A673 (cell line): ENCODE measurements at regions not wholly inside any gene's neighbourhood (a gene's known extent, or its start where the extent isn't known, plus 50 kb on each side); places are given as distances from the start of the nearest gene placed in this dataset.

Source experiments
- BruUV-seq: library from RNA; stranded (reverse); fragments of 400-500 nt; replicated peaks from 2 replicates; lab custom pipeline; 2021; lab: Mats Ljungman, UMichigan
- CTCF ChIA-PET: fragments of 300-600 bp; sonication (Branson Sonifier 250); formaldehyde crosslinking; loops from one replicate; lab custom pipeline; 2022; ENCODE audit warnings: antibody characterized with exemption; lab: Charles Lee
- POLR2A ChIA-PET: fragments of 300-600 bp; sonication (Branson Sonifier 250); formaldehyde crosslinking; loops from one replicate; lab custom pipeline; 2022; ENCODE audit warnings: antibody characterized with exemption; ENCODE audit not compliant: low non-redundant PET; lab: Charles Lee
- DNase-seq: peaks from one replicate; pipeline ENCODE4 v3.0.0-alpha.2; 2015; ENCODE audit warnings: low spot score
- H3K27ac ChIP-seq: fragments of 200-600 bp; sonication (generic); 2 replicates; pipeline ENCODE4 v1.5.1; 2016; ENCODE audit warnings: mixed run types, low read depth, mild to moderate bottlenecking, mixed read lengths, antibody characterized with exemption, low read length; ENCODE audit not compliant: poor library complexity, severe bottlenecking
- H3K27me3 ChIP-seq: fragments of 200-600 bp; sonication (generic); replicated peaks from 2 replicates; pipeline ENCODE4 v1.6.1; 2017; ENCODE audit warnings: mixed run types, low read depth, mild to moderate bottlenecking, mixed read lengths, antibody characterized with exemption, low read length; ENCODE audit not compliant: insufficient read depth, poor library complexity
- H3K36me3 ChIP-seq: fragments of 200-600 bp; sonication (generic); 2 replicates; pipeline ENCODE4 v1.6.1; 2016; ENCODE audit warnings: mixed run types, mild to moderate bottlenecking, mixed read lengths, antibody characterized with exemption, low read length; ENCODE audit not compliant: insufficient read depth, poor library complexity, severe bottlenecking
- H3K4me1 ChIP-seq: fragments of 200-600 bp; sonication (generic); 2 replicates; pipeline ENCODE4 v1.6.1; 2017; ENCODE audit warnings: mixed run types, mild to moderate bottlenecking, mixed read lengths, antibody characterized with exemption, low read length; ENCODE audit not compliant: insufficient read depth, poor library complexity, severe bottlenecking
- H3K4me3 ChIP-seq: fragments of 200-600 bp; sonication (generic); 2 replicates; pipeline ENCODE4 v1.5.1; 2016; ENCODE audit warnings: low read depth, mixed run types, mild to moderate bottlenecking, mixed read lengths, low read length; ENCODE audit not compliant: poor library complexity, severe bottlenecking
- H3K9me3 ChIP-seq: fragments of 200-600 bp; sonication (generic); 2 replicates; pipeline ENCODE4 v1.6.1; 2016; ENCODE audit warnings: mixed run types, low read depth, mild to moderate bottlenecking, mixed read lengths, antibody characterized with exemption, low read length; ENCODE audit not compliant: poor library complexity, severe bottlenecking
- CTCF ChIP-seq: fragments of 300-800, 200-600 bp; sonication (generic); conservative IDR thresholded peaks from 2 replicates; pipeline ENCODE4 v1.5.1; 2017; ENCODE audit warnings: low read depth, mild to moderate bottlenecking, antibody characterized with exemption, low read length, moderate library complexity, mixed read lengths
- EZH2 ChIP-seq: fragments of 200-600 bp; sonication (generic); IDR thresholded peaks from 2 replicates; pipeline ENCODE4 v1.6.1; 2017; ENCODE audit warnings: borderline replicate concordance, low read depth, mild to moderate bottlenecking, mixed read lengths, antibody characterized with exemption, low read length; ENCODE audit not compliant: poor library complexity, severe bottlenecking
- intact Hi-C: fragments of 100-400 bp; cut with micrococcal nuclease; formaldehyde crosslinking; loops from one replicate; pipeline ENCODE4 v1.10.0; 2022; ENCODE audit not compliant: unreplicated experiment

- Histone ChIP-seq H3K36me3 (no peaks in the 10 kb centered on the region), H3K27ac (no peak overlapping the region), H3K27me3 (no peaks in the 10 kb centered on the region), H3K4me3 (no peak overlapping the region), H3K4me1 (no peaks in the 10 kb centered on the region), H3K9me3 (no peaks in the 10 kb centered on the region)
- CTCF ChIA-PET: no interaction called here
- TF ChIP-seq CTCF: no peak
- TF ChIP-seq EZH2: no peak
- no peak for DNase-seq
- intact Hi-C loops: no loop called here
- no TSS peak for BruUV-seq
- POLR2A ChIA-PET: no interaction called here
Observed at GRCh38 chr9:75414371-75415160, 326.3 kb downstream of the OSTF1 start.

- TF ChIP-seq CTCF: no peak
- ChIA-PET CTCF (no interaction called here), POLR2A (no interaction called here)
- H3K27ac ChIP-seq: no peak overlapping the region
- intact Hi-C loops: no loop called here
- H3K9me3 ChIP-seq: no peaks in the 10 kb centered on the region
- DNase-seq: no peak
- H3K4me1 ChIP-seq: no peaks in the 10 kb centered on the region
- no peaks in the 10 kb centered on the region for H3K27me3 ChIP-seq
- no TSS peak for BruUV-seq
- H3K4me3 ChIP-seq: no peak overlapping the region
- no peaks in the 10 kb centered on the region for H3K36me3 ChIP-seq
Observed at GRCh38 chr9:75417471-75417870, 329.2 kb downstream of the OSTF1 start.

GRCh38 chr9:75418518-75418917, 330.2 kb downstream of the OSTF1 start:
- DNase-seq: no peak
- ChIA-PET POLR2A (no interaction called here), CTCF (no interaction called here)
- no TSS peak for BruUV-seq
- Histone ChIP-seq H3K9me3 (no peaks in the 10 kb centered on the region), H3K36me3 (no peaks in the 10 kb centered on the region), H3K27ac (no peak overlapping the region), H3K27me3 (no peaks in the 10 kb centered on the region), H3K4me1 (no peaks in the 10 kb centered on the region), H3K4me3 (no peak overlapping the region)
- TF ChIP-seq CTCF (no peak), EZH2 (no peak)
- intact Hi-C loops: no loop called here
